Suppressor macrophage treated with lipopolysaccharide for 1 hour (primary cell): ENCODE measurements at regions not wholly inside any gene's neighbourhood (a gene's known extent, or its start where the extent isn't known, plus 50 kb on each side); places are given as distances from the start of the nearest gene placed in this dataset.
"Not testable (repeated sequence)": the region's sequence is repeated elsewhere in the genome, so short reads cannot be mapped to it uniquely, and the experiment has no call there.

Source experiments
- DNase-seq, 3 donors: peaks; one replicate each; pipeline ENCODE4 v3.0.0-alpha.2; 2020 to 2022

- not testable (repeated sequence) for DNase-seq
These were observed 83.2 kb upstream of the ARID5B start for GRCh38 chr10:61818251-61818650.

- DNase-seq, result no peak
These were observed 82.3 kb upstream of the ARID5B start for GRCh38 chr10:61819208-61819607.

- DNase-seq, result no peak
These were observed 80.3 kb upstream of the ARID5B start for GRCh38 chr10:61821153-61821552.

GRCh38 chr10:61821693-61822092 is 79.8 kb upstream of the ARID5B start:
- DNase-seq, result no peak

- DNase-seq, result no peak
These were observed 79.4 kb upstream of the ARID5B start for GRCh38 chr10:61822096-61822495.

GRCh38 chr10:61822781-61823230 is 78.7 kb upstream of the ARID5B start:
- DNase-seq, result no peak

- no peak for DNase-seq
These were observed 76.5 kb upstream of the ARID5B start for GRCh38 chr10:61825001-61825400.

GRCh38 chr10:61825628-61826027 is 75.9 kb upstream of the ARID5B start:
- DNase-seq, result no peak

- no peak for DNase-seq
These were observed 73.5 kb upstream of the ARID5B start for GRCh38 chr10:61828034-61828433.

- no peak for DNase-seq
These were observed 72.7 kb upstream of the ARID5B start for GRCh38 chr10:61828788-61829187.

- DNase-seq, result no peak
These were observed 71.2 kb upstream of the ARID5B start for GRCh38 chr10:61830072-61830845.

GRCh38 chr10:61830846-61831273 is 70.6 kb upstream of the ARID5B start:
- no peak for DNase-seq

- DNase-seq, result peak in 1 of 3 donors; percentile 20
These were observed 68.5 kb upstream of the ARID5B start for GRCh38 chr10:61832866-61833481.

- no peak for DNase-seq
These were observed 67.0 kb upstream of the ARID5B start for GRCh38 chr10:61834519-61834918.

- peak; percentile 42 to 47 (median 44) for DNase-seq
These were observed 66.2 kb upstream of the ARID5B start for GRCh38 chr10:61835069-61835945.

GRCh38 chr10:61835946-61836887 is 65.3 kb upstream of the ARID5B start:
- no peak for DNase-seq

GRCh38 chr10:61836888-61837754 is 64.4 kb upstream of the ARID5B start:
- DNase-seq, result no peak

GRCh38 chr10:61837755-61838171 is 63.7 kb upstream of the ARID5B start:
- DNase-seq, result no peak

- DNase-seq, result no peak
These were observed 61.6 kb upstream of the ARID5B start for GRCh38 chr10:61839916-61840315.

- DNase-seq, result no peak
These were observed 61.1 kb upstream of the ARID5B start for GRCh38 chr10:61840403-61840802.

GRCh38 chr10:61841338-61841875 is 60.1 kb upstream of the ARID5B start:
- no peak for DNase-seq
